ENCODE measurements at regions not wholly inside any gene's neighbourhood (a gene's known extent, or its start where the extent isn't known, plus 50 kb on each side); places are given as distances from the start of the nearest gene placed in this dataset.

DNA sequence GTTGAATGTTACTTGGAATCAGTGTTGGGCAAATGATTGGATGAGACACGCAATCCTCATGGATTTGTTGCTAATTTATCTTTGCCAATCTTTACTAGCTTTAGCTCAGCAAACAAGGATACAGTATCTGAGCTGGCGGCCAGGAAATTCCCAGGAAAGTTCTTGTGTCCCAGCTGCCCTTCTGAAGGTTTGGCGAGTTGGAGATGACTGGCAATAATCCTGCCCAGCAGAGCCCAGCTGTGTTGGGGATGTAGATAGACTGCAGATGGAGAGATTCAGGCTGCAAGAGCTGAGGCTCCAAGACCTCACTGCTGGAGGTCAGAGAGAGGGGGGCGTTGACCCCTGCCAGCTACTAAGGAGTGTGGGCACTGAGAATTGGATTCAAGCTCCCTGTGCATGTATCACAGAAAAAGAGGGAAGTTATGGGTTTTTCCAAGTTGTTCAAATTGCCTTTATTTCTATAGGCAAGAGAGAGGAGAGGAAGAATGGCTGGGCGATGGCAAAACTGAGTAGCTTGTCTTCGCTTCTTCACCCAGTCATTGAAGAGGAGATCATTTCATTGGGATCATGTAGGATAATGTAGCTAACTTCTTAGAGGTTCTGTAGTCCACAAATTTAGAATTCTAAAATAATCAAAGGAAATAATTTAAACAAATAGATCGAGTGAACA, 506.8 kb upstream of the LRATD1 start:
- TF ChIP-seq CTCF (IDR thresholded peaks at IDR 0.05) (no peak), POLR2AphosphoS5 (IDR thresholded peaks at IDR 0.05; ENCODE audit: low read depth, low read length) (no peak), SIN3A (IDR thresholded peaks at IDR 0.05; ENCODE audit: borderline replicate concordance, insufficient read depth, low read depth, low read length) (no peak)
- TF ChIP-seq, protein P1, sequence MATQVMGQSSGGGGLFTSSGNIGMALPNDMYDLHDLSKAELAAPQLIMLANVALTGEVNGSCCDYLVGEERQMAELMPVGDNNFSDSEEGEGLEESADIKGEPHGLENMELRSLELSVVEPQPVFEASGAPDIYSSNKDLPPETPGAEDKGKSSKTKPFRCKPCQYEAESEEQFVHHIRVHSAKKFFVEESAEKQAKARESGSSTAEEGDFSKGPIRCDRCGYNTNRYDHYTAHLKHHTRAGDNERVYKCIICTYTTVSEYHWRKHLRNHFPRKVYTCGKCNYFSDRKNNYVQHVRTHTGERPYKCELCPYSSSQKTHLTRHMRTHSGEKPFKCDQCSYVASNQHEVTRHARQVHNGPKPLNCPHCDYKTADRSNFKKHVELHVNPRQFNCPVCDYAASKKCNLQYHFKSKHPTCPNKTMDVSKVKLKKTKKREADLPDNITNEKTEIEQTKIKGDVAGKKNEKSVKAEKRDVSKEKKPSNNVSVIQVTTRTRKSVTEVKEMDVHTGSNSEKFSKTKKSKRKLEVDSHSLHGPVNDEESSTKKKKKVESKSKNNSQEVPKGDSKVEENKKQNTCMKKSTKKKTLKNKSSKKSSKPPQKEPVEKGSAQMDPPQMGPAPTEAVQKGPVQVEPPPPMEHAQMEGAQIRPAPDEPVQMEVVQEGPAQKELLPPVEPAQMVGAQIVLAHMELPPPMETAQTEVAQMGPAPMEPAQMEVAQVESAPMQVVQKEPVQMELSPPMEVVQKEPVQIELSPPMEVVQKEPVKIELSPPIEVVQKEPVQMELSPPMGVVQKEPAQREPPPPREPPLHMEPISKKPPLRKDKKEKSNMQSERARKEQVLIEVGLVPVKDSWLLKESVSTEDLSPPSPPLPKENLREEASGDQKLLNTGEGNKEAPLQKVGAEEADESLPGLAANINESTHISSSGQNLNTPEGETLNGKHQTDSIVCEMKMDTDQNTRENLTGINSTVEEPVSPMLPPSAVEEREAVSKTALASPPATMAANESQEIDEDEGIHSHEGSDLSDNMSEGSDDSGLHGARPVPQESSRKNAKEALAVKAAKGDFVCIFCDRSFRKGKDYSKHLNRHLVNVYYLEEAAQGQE (IDR thresholded peaks at IDR 0.05; ENCODE audit: insufficient read depth in 1 of 2, low read depth in 2 of 2, low read length in 1 of 2) = no peak

Measured in Panc1 (cell line).